ENCODE measurements at regions not wholly inside any gene's neighbourhood (a gene's known extent, or its start where the extent isn't known, plus 50 kb on each side); places are given as distances from the start of the nearest gene placed in this dataset.
"Not testable (repeated sequence)": the region's sequence is repeated elsewhere in the genome, so short reads cannot be mapped to it uniquely, and the experiment has no call there.

DNA sequence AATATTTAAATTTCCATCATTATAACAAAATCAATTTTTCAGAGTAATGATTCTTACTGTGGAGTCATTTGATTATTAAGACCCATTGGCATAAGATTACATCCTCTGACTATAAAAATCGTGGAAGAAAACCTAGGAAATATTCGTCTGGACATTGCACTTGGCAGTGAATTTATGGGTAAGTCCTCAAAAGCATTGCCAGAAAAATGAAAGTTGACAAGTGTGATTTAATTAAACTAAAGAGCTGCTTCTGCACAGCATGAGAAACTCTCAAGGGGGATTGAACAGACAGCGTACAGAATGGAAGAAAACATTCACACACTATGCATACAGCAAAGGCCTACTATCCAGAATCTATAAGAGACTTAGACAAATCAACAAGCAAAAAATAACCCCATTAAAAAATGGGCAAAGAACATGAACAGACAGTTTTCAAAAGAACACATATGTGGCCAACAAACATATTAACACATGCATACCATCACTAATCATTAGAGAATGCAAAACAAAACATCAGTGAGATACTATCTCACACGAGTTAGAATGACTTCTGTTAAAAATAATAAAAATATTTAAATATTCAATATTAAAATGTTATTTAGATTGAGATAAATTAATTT, 111.4 kb downstream of the CCDC74A start:
- not testable (repeated sequence) for DNase-seq (ENCODE audit: low read depth in 3 of 3, low spot score in 1 of 3)

DNA sequence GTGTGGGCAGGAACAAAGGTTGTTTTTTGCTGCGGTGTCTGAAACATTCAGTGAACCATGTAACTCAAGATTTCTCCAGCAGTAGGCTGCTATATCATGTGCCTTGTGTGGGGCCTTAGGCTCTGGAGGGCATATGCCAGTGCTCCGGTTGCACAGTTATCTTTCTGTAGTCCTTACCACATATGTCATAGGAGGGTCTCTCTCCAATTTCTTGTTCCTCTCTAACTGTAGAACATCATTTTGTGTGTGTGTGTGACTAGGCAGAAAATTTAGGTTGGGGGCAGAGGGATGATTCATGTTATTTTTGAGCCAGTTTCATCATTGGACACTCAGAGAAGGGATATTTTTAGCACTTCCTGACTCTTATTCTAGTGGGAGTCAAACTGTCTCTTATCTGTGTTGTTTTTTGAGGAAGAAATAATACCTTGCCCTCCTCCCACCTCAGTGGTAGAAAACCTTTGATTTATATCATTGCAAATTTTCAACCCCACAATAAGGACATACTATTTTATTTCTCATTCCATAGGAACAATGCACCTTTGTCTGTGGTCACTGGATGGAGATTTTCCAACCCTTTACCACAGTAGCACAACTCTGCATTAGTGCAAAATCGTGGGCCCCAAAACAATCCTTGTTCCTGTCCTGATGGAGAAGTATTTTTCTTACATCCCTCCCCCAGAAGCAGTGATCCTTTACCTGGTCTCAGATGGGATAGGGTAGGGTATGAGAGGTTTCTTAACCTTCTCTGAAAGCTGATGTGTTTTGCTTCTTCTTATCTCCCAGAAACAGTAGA, 113.9 kb downstream of the CCDC74A start:
- DNase-seq (ENCODE audit: low read depth in 3 of 3, low spot score in 1 of 3) = no peak

GRCh38 chr2:131643180-131643579, 115.5 kb downstream of the CCDC74A start:
- not testable (repeated sequence) for DNase-seq (ENCODE audit: low read depth in 3 of 3, low spot score in 1 of 3)

DNA sequence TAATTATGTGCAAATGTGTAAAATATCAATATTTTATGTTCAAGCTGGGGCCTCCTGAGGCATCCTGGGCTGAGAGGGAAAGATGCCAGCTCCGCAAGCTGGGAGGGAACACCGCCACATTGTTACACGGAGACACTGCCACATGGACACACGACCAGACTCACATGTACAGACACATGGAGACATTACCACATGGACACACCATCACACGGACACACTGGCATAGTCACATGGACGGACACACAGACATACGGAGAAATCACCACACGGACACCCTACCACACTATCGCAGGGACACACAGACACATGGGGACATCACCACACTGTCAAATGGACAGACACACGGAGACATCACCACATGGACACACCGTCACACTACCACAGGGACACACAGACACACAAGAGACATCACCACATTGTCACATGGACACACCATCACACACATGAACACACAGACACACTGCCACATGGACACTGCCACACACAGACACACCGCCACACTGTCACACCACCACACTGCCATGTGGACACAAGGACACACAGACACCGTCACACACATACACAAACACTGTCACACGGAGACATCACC, 117.6 kb downstream of the CCDC74A start:
- no peak for DNase-seq (ENCODE audit: low read depth in 3 of 3, low spot score in 1 of 3)

- DNase-seq (ENCODE audit: low read depth in 3 of 3, low spot score in 1 of 3) = not testable (repeated sequence)
These were observed 118.5 kb downstream of the CCDC74A start for GRCh38 chr2:131646220-131646619.

GRCh38 chr2:131646669-131647297, 119.1 kb downstream of the CCDC74A start:
- DNase-seq (ENCODE audit: low read depth in 3 of 3, low spot score in 1 of 3) = no peak

GRCh38 chr2:131648565-131648964, 120.9 kb downstream of the CCDC74A start:
- DNase-seq (ENCODE audit: low read depth in 3 of 3, low spot score in 1 of 3) = not testable (repeated sequence)

DNA sequence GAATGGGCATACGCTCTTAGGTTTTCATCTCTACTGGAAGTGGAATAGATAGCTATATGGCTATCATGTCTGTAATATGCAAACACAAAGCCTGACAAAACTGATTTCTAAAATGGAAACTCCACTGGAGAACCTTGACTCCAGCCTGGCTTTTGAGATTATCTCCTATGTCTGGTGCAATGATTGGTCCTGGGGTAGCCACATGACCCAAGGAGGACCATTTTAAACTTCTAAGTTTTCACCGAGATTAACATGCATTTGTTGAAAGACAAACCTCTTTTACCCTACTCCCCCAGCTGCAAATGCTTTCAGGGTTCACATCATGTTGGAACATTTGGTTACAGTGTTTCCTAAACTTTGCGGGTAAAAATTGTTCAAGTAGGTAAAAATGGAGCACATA, 124.6 kb downstream of the CCDC74A start:
- not testable (repeated sequence) for DNase-seq (ENCODE audit: low read depth in 3 of 3, low spot score in 1 of 3)

- DNase-seq (ENCODE audit: low read depth in 3 of 3, low spot score in 1 of 3) = not testable (repeated sequence)
These were observed 126.4 kb downstream of the CCDC74A start for GRCh38 chr2:131654107-131654506.

DNA sequence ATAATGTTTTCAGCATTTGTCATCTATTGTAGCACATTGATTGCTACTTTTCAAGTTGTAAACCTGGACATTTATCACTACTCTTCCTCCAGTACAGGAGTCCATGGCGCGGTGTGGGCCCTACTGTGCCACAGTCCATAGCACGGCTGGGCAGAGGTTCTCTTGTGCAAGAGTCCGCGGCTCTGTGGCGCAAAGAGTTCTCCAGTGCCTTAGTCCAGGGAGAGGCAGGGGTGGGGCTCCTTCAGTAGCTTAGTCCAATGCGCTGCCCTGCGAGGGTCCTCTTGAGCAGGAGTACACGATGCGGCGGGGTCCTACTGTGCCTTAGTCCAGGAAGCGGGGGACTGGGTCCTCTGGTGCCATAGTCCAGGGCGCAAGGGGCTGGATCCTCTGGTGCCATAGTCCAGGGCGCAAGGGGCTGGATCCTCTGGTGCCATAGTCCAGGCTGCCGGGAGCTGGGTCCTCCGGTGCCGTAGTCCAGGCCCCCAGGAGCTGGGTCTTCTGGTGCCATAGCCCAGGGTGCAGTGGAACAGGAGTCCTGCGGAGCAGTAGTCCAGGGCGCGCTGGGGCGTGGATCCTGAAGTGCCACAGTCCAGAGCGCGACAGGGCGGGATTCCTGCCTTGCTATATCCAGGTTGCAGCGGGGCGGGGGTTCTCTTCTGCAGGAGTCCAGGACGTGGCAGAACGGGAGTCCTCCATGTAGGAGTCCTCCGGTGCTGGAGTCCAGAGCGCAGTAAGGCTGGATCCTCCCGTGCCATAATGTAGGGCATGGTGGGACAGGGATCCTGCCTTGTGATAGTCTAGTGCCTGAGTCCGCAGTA, 129.3 kb downstream of the CCDC74A start:
- no peak for DNase-seq (ENCODE audit: low read depth in 3 of 3, low spot score in 1 of 3)

GRCh38 chr2:131657895-131658768, 130.4 kb downstream of the CCDC74A start:
- no peak for DNase-seq (ENCODE audit: low read depth in 3 of 3, low spot score in 1 of 3)

GRCh38 chr2:131658769-131659131, 131.1 kb downstream of the CCDC74A start:
- DNase-seq (ENCODE audit: low read depth in 3 of 3, low spot score in 1 of 3) = no peak

GRCh38 chr2:131659168-131659572, 131.5 kb downstream of the CCDC74A start:
- DNase-seq (ENCODE audit: low read depth in 3 of 3, low spot score in 1 of 3) = no peak

DNA sequence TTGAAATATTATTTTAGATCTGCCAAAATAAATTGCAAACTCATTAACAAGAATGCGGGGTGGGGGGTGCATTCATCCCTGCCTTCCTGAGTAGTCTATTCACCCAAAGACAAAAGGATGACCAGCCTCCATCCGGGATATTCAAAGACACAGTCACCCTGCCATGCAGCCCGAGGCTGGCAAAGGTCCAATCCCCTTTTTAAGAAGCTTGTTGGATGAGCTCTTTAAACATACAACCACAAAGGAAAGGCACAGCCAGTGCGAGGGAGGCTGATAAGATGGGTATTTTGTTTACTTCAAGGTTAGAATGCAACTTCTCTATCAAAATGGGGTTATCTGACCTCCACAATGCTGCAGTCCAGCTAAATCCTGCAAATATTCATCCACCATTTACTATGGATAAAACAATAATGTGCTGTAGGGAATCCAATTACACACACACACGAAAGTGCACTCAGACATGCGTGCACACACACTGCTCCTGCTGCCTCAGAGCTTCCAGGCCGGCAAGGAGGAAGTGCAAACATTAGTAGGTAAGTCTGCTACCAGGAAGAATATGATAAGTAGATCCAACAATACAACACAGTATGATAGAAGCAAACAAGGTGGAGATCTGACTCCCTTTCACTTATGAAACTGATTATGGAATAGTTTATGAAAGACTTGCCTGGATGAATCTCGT, 133.6 kb downstream of the CCDC74A start:
- not testable (repeated sequence) for DNase-seq (ENCODE audit: low read depth in 3 of 3, low spot score in 1 of 3)

DNA sequence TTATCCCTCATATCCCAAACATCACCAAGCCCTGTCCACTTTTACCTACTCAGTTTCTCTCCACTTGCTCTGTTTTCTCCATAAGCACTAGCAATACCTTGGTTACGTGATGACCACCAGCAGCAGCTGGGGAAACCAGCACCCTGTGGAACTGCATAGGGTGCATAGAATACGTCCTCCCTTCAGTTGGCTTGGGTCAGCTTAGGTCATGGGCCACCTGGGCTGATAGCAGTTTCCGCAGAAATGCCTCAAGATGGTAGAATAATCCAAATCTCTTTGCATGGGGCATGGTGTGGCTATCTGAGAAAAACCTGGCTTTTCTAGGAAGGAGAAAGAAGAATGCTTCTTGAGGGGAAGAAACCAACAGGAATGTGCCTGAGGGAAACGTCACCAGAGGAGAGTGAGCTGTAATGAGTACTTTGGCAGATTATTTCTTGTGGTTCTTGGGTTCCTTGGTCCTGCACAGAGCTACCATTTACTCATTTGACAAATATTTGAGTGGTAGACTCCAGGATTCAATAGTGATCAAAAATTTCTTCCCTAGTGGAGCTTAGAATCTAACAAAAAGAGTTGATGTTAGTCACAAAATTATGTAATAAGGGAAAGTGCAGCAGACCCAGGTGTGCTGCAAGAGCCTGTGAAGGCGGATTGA, 134.3 kb downstream of the CCDC74A start:
- not testable (repeated sequence) for DNase-seq (ENCODE audit: low read depth in 3 of 3, low spot score in 1 of 3)

DNA sequence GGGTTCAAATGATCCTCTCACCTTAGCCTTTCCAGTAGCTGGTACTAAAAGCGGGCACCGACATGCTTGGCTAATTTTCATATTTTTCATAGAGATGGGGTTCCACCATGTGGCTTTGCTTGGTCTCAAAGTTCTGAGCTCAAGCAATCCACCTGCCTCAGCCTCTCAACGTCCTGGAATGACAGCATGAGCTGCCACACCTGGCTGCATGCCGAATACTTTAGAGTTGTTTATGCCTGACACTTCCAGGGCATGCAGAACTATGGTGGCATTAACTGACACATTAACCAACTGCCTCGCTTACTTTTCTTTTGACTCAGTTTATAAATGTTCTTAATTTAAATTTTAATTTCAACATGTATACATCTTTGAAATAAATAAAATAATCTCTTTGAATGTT, 135.8 kb downstream of the CCDC74A start:
- DNase-seq (ENCODE audit: low read depth in 3 of 3, low spot score in 1 of 3) = not testable (repeated sequence)

DNA sequence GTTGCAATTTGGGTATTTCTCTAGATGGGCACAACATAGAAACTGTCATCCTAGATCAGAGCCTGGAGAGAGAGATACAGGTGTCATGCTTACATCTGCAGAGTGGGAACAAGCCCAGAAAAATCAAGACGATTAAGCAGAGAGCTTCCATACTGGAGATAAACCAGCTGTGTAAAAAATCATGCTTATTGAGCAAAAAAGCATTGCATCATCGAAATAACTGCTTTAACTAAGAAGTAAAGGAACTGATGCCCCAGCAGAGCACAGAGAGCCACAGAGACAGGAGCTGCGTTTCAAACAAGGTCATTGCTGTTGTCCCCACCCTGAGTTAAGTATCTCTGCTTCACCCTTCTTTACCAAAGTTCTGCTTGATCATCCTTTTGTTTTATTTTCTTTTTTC, 138.0 kb downstream of the CCDC74A start:
- DNase-seq (ENCODE audit: low read depth in 3 of 3, low spot score in 1 of 3) = not testable (repeated sequence)

DNA sequence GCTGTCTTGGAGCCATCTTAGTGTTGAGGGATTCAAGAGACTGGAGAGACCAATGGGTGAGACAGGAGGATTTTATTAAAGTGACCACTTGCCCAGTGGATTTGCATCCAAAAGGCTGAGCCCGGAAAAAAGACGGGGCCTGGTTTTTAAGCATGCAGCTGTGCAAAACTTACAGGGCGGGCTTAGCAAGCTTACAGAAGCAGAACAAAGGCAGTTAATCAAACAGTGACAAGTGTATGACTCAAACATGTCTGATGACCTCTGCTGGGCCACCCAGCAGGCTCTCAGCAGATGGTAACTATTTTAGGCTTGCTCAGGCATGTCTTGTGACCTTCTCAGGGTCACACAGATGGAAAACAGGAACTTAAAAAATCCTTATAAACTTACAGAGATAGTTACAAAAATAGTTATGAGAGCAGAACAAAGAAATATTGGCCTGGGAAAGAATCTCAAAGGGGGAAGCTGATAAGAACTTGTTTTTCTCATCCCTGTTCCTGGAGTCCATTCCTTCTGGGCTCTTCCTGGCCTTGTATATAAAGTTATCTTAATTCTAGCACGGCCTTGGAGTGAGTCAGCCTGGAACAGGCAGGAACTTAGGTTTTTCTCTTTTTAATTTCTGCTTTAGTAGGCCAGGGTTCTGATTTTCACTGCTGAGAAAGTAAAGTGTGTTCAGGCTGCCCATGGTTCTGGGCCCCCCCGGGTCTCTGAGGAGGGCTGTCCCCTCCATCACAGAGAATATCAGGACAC, 141.3 kb downstream of the CCDC74A start:
- DNase-seq (ENCODE audit: low read depth in 3 of 3, low spot score in 1 of 3) = not testable (repeated sequence)
